ENCODE measurements at regions not wholly inside any gene's neighbourhood (a gene's known extent, or its start where the extent isn't known, plus 50 kb on each side); places are given as distances from the start of the nearest gene placed in this dataset.

DNA sequence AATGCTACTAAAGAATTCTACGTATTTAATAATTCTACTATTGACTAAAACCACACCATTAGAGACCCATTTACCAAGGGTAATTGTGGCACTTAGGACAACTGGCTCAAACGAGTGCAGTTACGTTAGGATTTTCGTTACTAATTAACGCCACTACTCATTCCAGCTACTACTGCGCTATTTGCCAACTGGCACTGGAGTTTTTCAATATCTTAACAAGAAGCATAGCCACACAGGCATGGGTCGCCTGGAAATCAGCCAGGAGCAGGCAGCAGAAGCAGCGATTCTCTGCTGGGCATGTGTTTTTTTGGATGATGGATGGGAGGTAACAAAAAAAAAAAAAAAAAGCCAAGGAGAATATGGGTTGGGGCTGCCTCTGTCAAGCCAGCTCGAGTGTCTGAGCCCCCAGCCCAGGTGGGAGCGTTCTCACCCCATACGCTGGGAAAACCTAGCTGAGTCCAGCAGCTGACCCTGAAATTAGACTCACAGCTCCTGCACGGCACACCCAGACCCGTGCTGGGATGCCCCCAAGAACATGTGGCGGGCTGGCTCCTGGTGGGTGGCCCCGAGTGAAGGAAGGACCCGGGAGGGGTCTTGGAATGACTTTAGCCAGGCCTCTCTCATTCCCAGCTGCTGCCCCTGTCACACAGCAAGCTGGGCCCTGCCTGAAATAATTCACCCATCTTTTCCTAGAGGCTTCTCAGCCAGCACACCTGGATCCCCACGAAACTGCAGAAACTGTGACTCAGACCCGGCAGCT is 214.0 kb downstream of the BRD1 start:
- Histone ChIP-seq H3K36me3 (replicated peaks; ENCODE audit: insufficient read depth, low read length) (no peaks in the 10 kb centered on the region; the same call in 1 of the 2 replicates), H4K20me1 (ENCODE audit: insufficient read depth, low read length) (no peaks in the 10 kb centered on the region), H3F3A (ENCODE audit: insufficient read depth, low read length) (no peaks in the 10 kb centered on the region), H3K79me2 (ENCODE audit: low read length) (peaks cover 50% of the 10 kb centered on the region), H2AFZ (ENCODE audit: low read length) (no peak overlapping the region), H3K27me3 (replicated peaks; ENCODE audit: insufficient read depth, low read length) (no peaks in the 10 kb centered on the region), H3K4me1 (ENCODE audit: low read length) (no peaks in the 10 kb centered on the region), H3K4me2 (ENCODE audit: low read depth, low read length) (no peak overlapping the region), H3K9ac (ENCODE audit: low read length) (no peak overlapping the region), H3K9me3 (replicated peaks; ENCODE audit: insufficient read depth, low read length) (no peaks in the 10 kb centered on the region), H3K9me2 (replicated peaks; ENCODE audit: insufficient read depth, low read length) (no peaks in the 10 kb centered on the region), H3K27ac (ENCODE audit: low read length) (no peak overlapping the region), H3K4me3 (ENCODE audit: low read length) (no peak overlapping the region)
- DNase-seq = no peak
- no peak for TF ChIP-seq EZH2 (optimal IDR thresholded peaks at IDR 0.05; ENCODE audit: low read depth, low read length)
- no peak for TF ChIP-seq EZH2phosphoT487 (IDR thresholded peaks at IDR 0.05; ENCODE audit: low read length)
- no peak for TF ChIP-seq CTCF (IDR thresholded peaks at IDR 0.05; ENCODE audit: low read length)

DNA sequence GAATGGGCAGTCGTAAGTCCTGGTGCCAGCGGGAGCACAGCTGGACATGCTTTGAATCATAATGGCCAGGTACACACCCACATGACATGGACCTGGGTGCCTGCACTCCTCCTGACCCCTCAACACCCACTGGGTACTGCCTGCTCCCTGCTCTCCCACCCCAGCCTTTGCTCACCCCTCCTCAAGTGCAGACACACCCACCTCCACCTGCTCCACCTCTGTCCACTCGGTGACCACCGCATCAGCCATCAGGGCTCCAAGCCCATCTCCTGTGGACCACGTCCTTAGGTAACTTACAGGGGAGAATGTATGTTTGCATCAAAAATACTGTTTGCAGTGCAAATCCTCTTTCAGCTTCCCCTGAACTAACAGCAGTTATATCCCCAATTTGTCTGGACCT is 214.6 kb downstream of the BRD1 start:
- Histone ChIP-seq H3K9me3 (replicated peaks; ENCODE audit: insufficient read depth, low read length) (no peaks in the 10 kb centered on the region), H3K4me3 (ENCODE audit: low read length) (no peak overlapping the region), H4K20me1 (ENCODE audit: insufficient read depth, low read length) (no peaks in the 10 kb centered on the region), H3K4me2 (ENCODE audit: low read depth, low read length) (no peak overlapping the region), H3K9ac (ENCODE audit: low read length) (no peak overlapping the region), H3K79me2 (ENCODE audit: low read length) (peaks cover 56% of the 10 kb centered on the region), H3K36me3 (replicated peaks; ENCODE audit: insufficient read depth, low read length) (no peaks in the 10 kb centered on the region; the same call in 1 of the 2 replicates), H3F3A (ENCODE audit: insufficient read depth, low read length) (no peaks in the 10 kb centered on the region), H3K9me2 (replicated peaks; ENCODE audit: insufficient read depth, low read length) (no peaks in the 10 kb centered on the region), H2AFZ (ENCODE audit: low read length) (no peak overlapping the region), H3K27me3 (replicated peaks; ENCODE audit: insufficient read depth, low read length) (no peaks in the 10 kb centered on the region), H3K4me1 (ENCODE audit: low read length) (no peaks in the 10 kb centered on the region), H3K27ac (ENCODE audit: low read length) (no peak overlapping the region)
- TF ChIP-seq EZH2phosphoT487 (IDR thresholded peaks at IDR 0.05; ENCODE audit: low read length) = no peak
- no peak for DNase-seq

GRCh38 chr22:49609207-49609876 is 218.3 kb downstream of the BRD1 start:
- Histone ChIP-seq H3K27me3 (replicated peaks; ENCODE audit: insufficient read depth, low read length) (no peaks in the 10 kb centered on the region), H3K9me3 (replicated peaks; ENCODE audit: insufficient read depth, low read length) (no peaks in the 10 kb centered on the region), H3K79me2 (ENCODE audit: low read length) (peaks cover 49% of the 10 kb centered on the region; the same call in 1 of the 2 replicates), H2AFZ (ENCODE audit: low read length) (no peak overlapping the region), H3K4me2 (ENCODE audit: low read depth, low read length) (no peak overlapping the region), H3K27ac (ENCODE audit: low read length) (no peak overlapping the region), H3F3A (ENCODE audit: insufficient read depth, low read length) (no peaks in the 10 kb centered on the region), H3K9me2 (replicated peaks; ENCODE audit: insufficient read depth, low read length) (no peaks in the 10 kb centered on the region), H3K36me3 (replicated peaks; ENCODE audit: insufficient read depth, low read length) (no peaks in the 10 kb centered on the region; the same call in 1 of the 2 replicates), H4K20me1 (ENCODE audit: insufficient read depth, low read length) (no peaks in the 10 kb centered on the region), H3K4me3 (ENCODE audit: low read length) (no peak overlapping the region), H3K4me1 (ENCODE audit: low read length) (no peaks in the 10 kb centered on the region), H3K9ac (ENCODE audit: low read length) (no peak overlapping the region)
- no peak for TF ChIP-seq EZH2 (optimal IDR thresholded peaks at IDR 0.05; ENCODE audit: low read depth, low read length)
- TF ChIP-seq CTCF (IDR thresholded peaks at IDR 0.05; ENCODE audit: low read length) = no peak
- TF ChIP-seq EZH2phosphoT487 (IDR thresholded peaks at IDR 0.05; ENCODE audit: low read length) = no peak
- no peak for DNase-seq

Data from MM.1S (cell line).